GM18907 (cell line): ENCODE measurements at regions not wholly inside any gene's neighbourhood (a gene's known extent, or its start where the extent isn't known, plus 50 kb on each side); places are given as distances from the start of the nearest gene placed in this dataset.
"Not testable (repeated sequence)": the region's sequence is repeated elsewhere in the genome, so short reads cannot be mapped to it uniquely, and the experiment has no call there.

Experiments used
- ATAC-seq: cut with Tn5 transposase; IDR thresholded peaks from one replicate; pipeline ENCODE4 v1.9.1; 2021; ENCODE audit warnings: mild to moderate bottlenecking, moderate library complexity; ENCODE audit not compliant: unreplicated experiment

GRCh38 chr13:56528040-56528790, 612.5 kb upstream of the PRR20A start:
- no peak for ATAC-seq

DNA sequence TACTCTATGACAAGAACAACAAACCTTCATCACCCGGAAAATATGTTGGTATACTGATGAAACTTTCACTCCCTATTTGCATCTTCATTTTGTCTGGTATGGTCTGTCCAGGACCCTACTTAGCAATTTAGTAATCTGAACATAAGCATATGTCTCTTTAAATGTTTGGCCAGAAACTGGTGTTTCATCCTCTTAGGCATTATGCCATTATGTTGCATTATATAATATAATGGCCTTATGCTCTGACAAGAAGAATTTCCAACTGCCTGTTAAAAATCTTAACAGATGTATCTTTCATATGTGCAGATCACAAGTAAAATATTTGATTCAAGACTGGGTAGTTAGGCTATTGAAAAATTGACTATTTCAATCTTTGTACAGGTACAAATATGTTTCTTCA, 610.6 kb upstream of the PRR20A start:
- ATAC-seq, result no peak

DNA sequence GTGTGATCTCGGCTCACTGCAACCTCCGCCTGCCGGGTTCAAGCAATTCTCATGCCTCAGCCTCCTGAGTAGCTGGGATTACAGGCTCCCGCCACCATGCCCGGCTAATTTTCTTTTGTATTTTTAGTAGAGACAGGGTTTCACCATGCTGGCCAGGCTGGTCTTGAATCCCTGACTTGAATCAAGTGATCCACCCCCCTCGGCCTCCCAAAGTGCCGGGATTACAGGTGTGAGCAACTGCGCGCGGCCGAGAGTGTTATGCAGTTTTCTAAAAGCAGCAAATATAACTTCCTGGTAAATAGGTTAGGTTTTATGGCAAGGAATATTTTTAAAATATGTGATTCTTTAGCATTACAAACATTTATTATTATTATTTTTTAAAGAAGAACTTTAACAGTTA, 592.8 kb upstream of the PRR20A start:
- ATAC-seq, result not testable (repeated sequence)

GRCh38 chr13:56558698-56559320, 581.9 kb upstream of the PRR20A start:
- no peak for ATAC-seq

- no peak for ATAC-seq
Measured at GRCh38 chr13:56561327-56561726, 579.4 kb upstream of the PRR20A start.

- ATAC-seq, result no peak
Measured at GRCh38 chr13:56563663-56564062, 577.1 kb upstream of the PRR20A start.

GRCh38 chr13:56586976-56587375, 553.7 kb upstream of the PRR20A start:
- no peak for ATAC-seq

DNA sequence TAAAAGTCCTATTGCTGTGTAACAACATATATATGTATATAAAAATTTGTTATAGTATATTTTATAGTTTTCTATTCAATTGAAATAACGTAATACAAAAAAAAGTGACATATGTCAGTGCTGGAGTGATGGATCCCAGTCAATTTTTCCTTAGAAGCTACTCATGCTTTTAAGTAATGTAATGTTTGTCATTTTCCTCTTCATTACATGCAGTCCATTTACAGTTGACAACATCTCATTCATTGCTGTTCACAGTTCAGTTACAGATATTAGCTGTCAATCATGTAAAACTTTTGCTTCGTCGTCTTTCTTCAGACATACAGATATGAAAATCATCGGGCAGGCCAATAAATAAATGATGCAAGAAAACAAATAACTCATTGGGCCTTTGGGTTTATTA, 525.1 kb upstream of the PRR20A start:
- no peak for ATAC-seq

GRCh38 chr13:56622840-56623239, 517.9 kb upstream of the PRR20A start:
- ATAC-seq, result no peak

DNA sequence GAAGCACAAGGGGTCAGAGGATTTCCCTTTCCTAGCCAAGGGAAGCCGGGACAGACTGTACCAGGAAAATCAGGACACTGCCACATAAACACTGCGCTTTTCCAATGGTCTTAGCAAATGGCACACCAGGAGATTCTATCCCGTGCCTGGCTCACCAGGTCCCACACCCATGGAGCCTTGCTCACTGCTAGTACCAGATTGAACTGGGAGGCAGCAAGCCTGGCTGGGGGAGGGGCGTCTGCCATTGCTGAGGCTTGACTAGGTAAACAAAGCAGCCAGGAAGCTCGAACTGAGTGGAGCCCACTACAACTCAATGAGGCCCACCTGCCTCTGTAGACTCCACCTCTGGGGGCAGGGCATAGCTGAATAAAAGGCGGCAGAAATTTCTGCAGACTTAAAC, 511.8 kb upstream of the PRR20A start:
- ATAC-seq, result not testable (repeated sequence)

- not testable (repeated sequence) for ATAC-seq
Measured at GRCh38 chr13:56631060-56631459, 509.7 kb upstream of the PRR20A start.

GRCh38 chr13:56653043-56653442, 487.7 kb upstream of the PRR20A start:
- no peak for ATAC-seq

DNA sequence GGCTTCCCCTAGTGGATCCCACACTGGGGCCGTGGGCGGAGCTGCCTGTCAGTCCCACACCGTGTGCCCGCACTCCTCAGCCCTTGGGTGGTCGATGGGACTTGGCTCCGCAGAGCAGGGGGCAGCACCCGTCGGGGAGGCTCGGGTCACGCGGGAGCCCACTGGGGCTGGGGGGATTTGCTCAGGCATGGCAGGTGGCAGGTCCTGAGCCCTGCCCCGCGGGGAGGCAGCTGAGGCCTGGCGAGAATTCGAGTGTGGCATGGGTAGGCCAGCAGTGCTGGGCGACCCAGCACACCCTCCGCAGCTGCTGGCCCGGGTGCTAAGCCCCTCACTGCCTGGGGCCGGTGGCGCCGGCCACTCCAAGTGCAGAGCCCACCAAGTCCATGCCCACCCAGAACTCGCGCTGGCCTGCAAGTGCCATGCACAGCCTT, 481.7 kb upstream of the PRR20A start:
- ATAC-seq, result no peak

GRCh38 chr13:56670563-56670962, 470.2 kb upstream of the PRR20A start:
- ATAC-seq, result no peak

DNA sequence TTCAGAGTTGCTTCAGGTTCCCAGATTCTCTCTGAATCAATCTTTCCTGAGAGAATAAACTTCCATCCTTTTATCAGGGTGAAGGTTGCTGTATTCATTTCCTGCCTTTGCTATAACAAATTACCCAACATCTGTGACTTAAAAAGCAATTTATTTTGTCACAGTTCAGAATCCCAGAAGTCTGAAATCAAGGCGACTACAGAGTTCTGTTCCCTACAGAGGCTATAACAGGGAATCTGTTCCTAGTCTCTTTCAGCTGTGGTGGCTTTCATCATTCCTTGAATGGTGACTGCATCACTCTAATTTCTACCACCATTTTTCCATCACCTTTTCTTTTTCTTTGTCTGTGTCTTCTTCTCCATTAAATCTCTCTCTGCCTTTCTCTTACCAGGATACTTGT, 459.3 kb upstream of the PRR20A start:
- no peak for ATAC-seq

DNA sequence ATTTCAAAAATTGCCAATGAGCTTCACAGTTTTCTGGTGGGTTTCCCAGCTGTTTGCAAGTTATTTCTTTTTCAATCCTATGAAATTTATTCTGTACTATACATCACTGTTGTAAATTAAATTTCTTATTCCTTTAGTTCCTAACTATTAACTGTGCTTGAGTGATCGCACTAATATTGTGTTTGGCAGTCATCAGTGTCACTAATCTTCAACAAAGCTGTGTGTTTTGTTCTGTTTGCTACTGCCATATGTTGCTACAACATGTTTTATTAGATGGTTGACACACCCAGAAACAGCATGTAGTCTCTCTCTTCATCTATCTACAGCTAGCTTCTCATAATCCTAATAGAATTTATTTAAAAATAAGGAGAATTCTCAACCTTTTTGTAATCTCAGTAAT, 453.6 kb upstream of the PRR20A start:
- ATAC-seq, result no peak

- no peak for ATAC-seq
Measured at GRCh38 chr13:56697011-56697410, 443.7 kb upstream of the PRR20A start.

DNA sequence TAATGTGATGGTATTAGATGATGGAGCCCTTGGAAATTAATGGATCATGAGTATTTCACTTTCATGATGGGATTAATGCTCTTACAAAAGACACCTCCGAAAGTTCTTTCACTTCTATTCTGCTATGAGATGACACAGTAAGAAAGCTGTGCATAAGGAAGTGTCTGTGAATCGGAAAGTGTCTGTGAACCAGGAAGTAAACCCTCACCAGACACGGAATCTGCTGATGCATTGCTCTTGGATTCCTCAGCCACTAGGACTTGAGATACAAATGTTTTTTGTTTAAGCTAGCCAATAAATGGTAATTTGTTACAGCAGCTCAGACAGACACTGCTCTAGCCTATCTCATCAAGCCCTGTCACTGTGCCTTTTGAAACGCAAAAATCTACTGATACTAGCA, 440.4 kb upstream of the PRR20A start:
- no peak for ATAC-seq

- ATAC-seq, result no peak
Measured at GRCh38 chr13:56706485-56706884, 434.2 kb upstream of the PRR20A start.

GRCh38 chr13:56713656-56714055, 427.1 kb upstream of the PRR20A start:
- ATAC-seq, result no peak

DNA sequence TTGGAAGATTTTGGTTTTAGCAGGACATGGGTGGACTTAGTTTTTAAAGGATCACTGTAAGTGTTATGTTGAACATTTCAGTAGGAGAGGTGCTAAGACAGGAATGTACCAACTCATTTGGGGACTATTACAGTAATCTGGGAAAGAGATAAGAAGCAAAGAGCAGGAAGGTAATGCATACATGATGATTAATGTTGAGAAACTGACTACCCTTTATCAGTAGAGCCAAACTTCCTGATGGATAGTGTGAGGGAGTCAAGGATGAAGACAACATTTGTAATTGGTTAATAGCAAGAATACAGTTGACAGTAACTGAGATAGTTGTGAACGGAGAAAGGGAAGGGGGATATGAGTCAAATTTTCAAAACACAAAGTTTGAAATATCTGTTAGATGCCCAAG, 421.9 kb upstream of the PRR20A start:
- no peak for ATAC-seq

DNA sequence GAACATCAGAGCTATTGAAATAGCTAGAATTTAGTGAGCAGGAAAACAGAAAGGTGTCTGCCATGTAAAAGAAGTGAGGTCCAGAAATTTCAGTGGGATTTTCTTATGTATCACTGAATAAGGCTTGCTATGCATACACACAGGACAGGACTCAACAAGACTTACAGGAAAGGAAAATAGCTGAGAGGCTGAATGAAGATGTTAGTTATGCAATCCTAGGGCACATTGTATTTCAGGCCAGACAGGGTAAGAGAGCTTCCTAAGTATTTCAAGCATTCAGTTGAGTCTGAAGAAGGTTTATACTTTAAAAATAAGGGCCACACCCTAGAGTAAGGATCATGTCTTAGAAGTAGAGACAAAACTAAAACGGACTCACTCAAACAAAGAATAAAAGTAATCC, 419.9 kb upstream of the PRR20A start:
- no peak for ATAC-seq

DNA sequence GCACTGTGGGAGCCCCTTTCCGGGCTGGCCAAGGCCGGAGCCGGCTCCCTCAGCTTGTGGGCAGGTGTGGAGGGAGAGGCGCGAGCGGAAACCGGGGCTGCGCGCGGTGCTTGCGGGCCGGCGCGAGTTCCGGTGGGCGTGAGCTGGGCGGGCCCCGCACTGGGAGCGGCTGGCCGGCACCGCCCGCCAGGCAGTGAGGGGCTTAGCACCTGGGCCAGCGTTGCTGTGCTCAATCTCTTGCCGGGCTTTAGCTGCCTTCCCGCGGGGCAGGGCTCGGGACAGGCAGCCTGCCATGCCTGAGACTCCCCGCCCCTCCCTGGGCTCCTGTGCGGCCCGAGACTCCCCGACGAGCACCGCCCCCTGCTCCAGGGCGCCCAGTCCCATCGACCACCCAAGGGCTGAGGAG, 405.2 kb upstream of the PRR20A start:
- ATAC-seq, result no peak
